Gastroesophageal sphincter (tissue), 3 donors: ENCODE measurements at regions not wholly inside any gene's neighbourhood (a gene's known extent, or its start where the extent isn't known, plus 50 kb on each side); places are given as distances from the start of the nearest gene placed in this dataset.

ENCODE experiments used
- CTCF ChIP-seq, 4 experiments: fragments of 200-600 bp in 2 of 4; fragments of 450-650 bp in 2 of 4; sonication (generic) in 1 of 4; IDR thresholded peaks; one replicate each; pipeline ENCODE4 v1.5.1; 2017 to 2019; ENCODE audit warnings: antibody characterized with exemption in 4 of 4, mild to moderate bottlenecking in 2 of 4, moderate library complexity in 2 of 4
- POLR2AphosphoS5 ChIP-seq: sonication (generic); formaldehyde crosslinking; IDR thresholded peaks from one replicate; pipeline ENCODE4 v1.6.1; 2017; ENCODE audit warnings: antibody characterized with exemption

- no peak for TF ChIP-seq CTCF (IDR thresholded peaks at IDR 0.05)
- TF ChIP-seq POLR2AphosphoS5, result no peak
Measured at GRCh38 chr12:67579662-67580003, 68.9 kb upstream of the DYRK2 start.
